Omental fat pad (tissue), 3 donors: ENCODE measurements at regions not wholly inside any gene's neighbourhood (a gene's known extent, or its start where the extent isn't known, plus 50 kb on each side); places are given as distances from the start of the nearest gene placed in this dataset.

ENCODE experiments used
- ATAC-seq: fragments of 150-250 bp; one replicate; pipeline ENCODE4 v1.9.1; 2016; ENCODE audit warnings: mild to moderate bottlenecking, moderate library complexity; ENCODE audit not compliant: low FRiP score
- DNase-seq: peaks from one replicate; pipeline ENCODE4 v3.0.0-alpha.2; 2019; ENCODE audit warnings: low spot score
- TF ChIP-seq, protein P1 (sequence below), 3 donors: fragments of 450-650 bp; IDR thresholded peaks; one replicate each; pipeline ENCODE4 v1.5.1; 2016 to 2017; ENCODE audit warnings: antibody characterized with exemption in 3 of 3, mild to moderate bottlenecking in 3 of 3, moderate library complexity in 2 of 3

DNA sequence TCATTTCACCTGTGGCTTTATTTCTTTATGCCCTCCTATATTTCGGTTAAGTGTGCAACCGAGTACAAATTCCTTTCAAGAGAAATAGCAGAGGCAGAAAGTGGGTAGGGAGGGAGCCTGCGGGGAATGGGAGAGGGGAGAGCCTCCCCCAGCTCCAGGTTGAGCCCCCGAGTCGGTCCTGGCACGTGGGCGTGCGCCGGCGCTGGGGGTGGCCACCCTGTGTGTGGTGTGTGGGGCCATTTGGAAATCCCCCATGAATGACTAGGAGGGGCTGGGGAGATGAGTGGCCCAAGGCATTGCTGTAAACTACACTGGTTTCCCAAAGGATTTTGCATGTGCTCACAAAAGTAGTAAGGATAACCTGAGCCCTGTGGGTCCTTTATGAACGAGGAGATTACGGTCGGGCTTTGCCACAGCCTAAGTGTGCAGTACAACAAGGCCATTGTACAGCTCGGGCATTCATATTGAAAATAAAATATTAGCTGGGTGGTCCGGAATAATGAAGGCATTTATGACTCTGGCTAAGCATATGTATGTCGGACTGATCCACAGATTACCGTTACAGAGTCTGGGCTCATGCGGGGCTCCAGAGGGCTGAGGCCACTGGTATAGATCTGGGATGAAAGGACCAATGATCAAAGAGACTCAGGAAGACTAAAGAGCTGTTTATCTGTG, 84.5 kb upstream of the RALGAPA2 start:
- no peak for DNase-seq
- TF ChIP-seq, protein P1, sequence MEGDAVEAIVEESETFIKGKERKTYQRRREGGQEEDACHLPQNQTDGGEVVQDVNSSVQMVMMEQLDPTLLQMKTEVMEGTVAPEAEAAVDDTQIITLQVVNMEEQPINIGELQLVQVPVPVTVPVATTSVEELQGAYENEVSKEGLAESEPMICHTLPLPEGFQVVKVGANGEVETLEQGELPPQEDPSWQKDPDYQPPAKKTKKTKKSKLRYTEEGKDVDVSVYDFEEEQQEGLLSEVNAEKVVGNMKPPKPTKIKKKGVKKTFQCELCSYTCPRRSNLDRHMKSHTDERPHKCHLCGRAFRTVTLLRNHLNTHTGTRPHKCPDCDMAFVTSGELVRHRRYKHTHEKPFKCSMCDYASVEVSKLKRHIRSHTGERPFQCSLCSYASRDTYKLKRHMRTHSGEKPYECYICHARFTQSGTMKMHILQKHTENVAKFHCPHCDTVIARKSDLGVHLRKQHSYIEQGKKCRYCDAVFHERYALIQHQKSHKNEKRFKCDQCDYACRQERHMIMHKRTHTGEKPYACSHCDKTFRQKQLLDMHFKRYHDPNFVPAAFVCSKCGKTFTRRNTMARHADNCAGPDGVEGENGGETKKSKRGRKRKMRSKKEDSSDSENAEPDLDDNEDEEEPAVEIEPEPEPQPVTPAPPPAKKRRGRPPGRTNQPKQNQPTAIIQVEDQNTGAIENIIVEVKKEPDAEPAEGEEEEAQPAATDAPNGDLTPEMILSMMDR (IDR thresholded peaks at IDR 0.05): no peak

GRCh38 chr20:20795721-20796120, 83.3 kb upstream of the RALGAPA2 start:
- TF ChIP-seq, protein P1 (IDR thresholded peaks at IDR 0.05): no peak
- ATAC-seq (no peak), DNase-seq (no peak)

More for the DNA sequence above, 84.5 kb upstream of the RALGAPA2 start:
- ATAC-seq: no peak

DNA sequence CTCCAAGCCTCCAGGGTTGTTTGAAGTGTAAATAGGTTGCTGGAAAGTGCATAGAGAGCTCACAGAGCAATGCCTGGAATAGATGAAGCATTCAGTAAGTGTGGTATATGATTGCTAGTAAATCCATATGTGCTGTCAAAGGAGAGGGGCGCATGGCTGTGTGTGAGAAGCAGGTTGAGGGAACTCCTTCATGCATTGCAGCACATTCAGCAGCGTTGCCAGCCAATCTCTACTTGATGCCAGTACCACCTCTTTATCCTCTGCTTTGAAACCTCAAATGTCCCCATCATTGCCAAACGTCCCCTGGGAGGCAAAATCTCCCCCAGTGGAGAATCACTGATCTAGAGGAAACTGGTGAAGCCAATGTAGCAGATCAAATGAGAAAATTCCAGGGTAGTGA, 82.7 kb upstream of the RALGAPA2 start:
- ATAC-seq (no peak), DNase-seq (no peak)
- TF ChIP-seq, protein P1 (IDR thresholded peaks at IDR 0.05): no peak

- DNase-seq: no peak
- no peak for ATAC-seq
These were observed 81.1 kb upstream of the RALGAPA2 start for GRCh38 chr20:20793591-20793990.

GRCh38 chr20:20791664-20792568, 79.5 kb upstream of the RALGAPA2 start:
- ATAC-seq (no peak), DNase-seq (no peak)
- TF ChIP-seq, protein P1 (IDR thresholded peaks at IDR 0.05): no peak

More at GRCh38 chr20:20793591-20793990, 81.1 kb upstream of the RALGAPA2 start:
- TF ChIP-seq, protein P1 (IDR thresholded peaks at IDR 0.05): no peak

DNA sequence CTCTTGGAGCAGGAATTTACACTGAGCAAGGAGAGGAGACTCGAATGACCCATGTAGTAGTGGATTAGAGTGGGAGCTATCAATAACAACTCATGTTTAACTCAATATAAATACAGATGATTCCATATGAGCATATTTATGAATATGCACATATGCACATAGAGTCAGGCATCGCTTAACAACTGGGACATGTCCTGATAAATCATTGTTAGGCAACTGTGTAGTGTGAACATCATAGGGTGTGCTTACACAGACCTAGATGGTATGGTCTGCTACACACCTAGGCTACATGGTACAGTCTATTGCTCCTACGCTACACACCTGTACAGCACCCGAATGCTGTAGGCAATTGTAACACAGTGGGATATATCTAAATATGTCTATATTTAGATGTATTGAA, 75.9 kb upstream of the RALGAPA2 start:
- no peak for ATAC-seq
- TF ChIP-seq, protein P1 (IDR thresholded peaks at IDR 0.05): no peak
- no peak for DNase-seq
